ENCODE measurements at regions not wholly inside any gene's neighbourhood (a gene's known extent, or its start where the extent isn't known, plus 50 kb on each side); places are given as distances from the start of the nearest gene placed in this dataset.

- Histone ChIP-seq H3K14ac (ENCODE audit: insufficient read length) (no peak overlapping the region), H3K9ac (replicated peaks in 1 of 4; ENCODE audit: extremely low read depth in 1 of 4, low read depth in 3 of 4, low read length in 3 of 4) (no peak overlapping the region), H2BK15ac (ENCODE audit: low read length) (no peak overlapping the region), H3K18ac (ENCODE audit: extremely low read depth, low read length) (no peak overlapping the region), H3K23me2 (ENCODE audit: low read depth, low read length) (no peaks in the 10 kb centered on the region), H3K27me3 (replicated peaks in 1 of 4; ENCODE audit: control insufficient read depth in 3 of 4, extremely low read depth in 1 of 4, insufficient read depth in 3 of 4, low read length in 3 of 4) (no peaks in the 10 kb centered on the region), H2BK20ac (ENCODE audit: low read length) (no peak overlapping the region), H4K91ac (replicated peaks; ENCODE audit: insufficient read length, low read length) (no peak overlapping the region), H2BK5ac (ENCODE audit: low read depth, low read length) (no peak overlapping the region), H3K23ac (ENCODE audit: insufficient read length) (no peak overlapping the region), H3K9me3 (ENCODE audit: insufficient read depth in 2 of 2, low read depth in 1 of 2, low read length in 1 of 2) (no peaks in the 10 kb centered on the region), H3K4ac (replicated peaks; ENCODE audit: insufficient read length, low read depth, low read length) (no peak overlapping the region), H4K5ac (ENCODE audit: insufficient read length, low read depth, low read length) (no peak overlapping the region), H4K20me1 (replicated peaks in 1 of 2; ENCODE audit: control insufficient read depth in 1 of 2, insufficient read depth in 2 of 2, low read length in 2 of 2) (no peaks in the 10 kb centered on the region), H3K27ac (ENCODE audit: low read depth, low read length) (no peak overlapping the region), H2AFZ (ENCODE audit: low read length) (no peak overlapping the region), H3K4me3 (ENCODE audit: extremely low read depth in 1 of 4, insufficient read depth in 2 of 4, low read depth in 3 of 4, low read length in 4 of 4) (no peak overlapping the region), H3K4me1 (replicated peaks in 1 of 4; ENCODE audit: control insufficient read depth in 3 of 4, insufficient read depth in 4 of 4, low read length in 3 of 4) (peaks cover 0 to 3% (median 0%) of the 10 kb centered on the region in 4 experiments; a peak in 3 of 7 replicates), H3K4me2 (ENCODE audit: insufficient read depth in 1 of 2, low read depth in 2 of 2, low read length in 2 of 2) (no peak overlapping the region), H2BK120ac (replicated peaks; ENCODE audit: low read depth, low read length) (no peak overlapping the region), H2BK12ac (ENCODE audit: low read depth, low read length) (no peak overlapping the region), H3K79me2 (ENCODE audit: control insufficient read depth in 1 of 2, insufficient read depth in 2 of 2, low read length in 2 of 2) (no peaks in the 10 kb centered on the region), H3K36me3 (ENCODE audit: control insufficient read depth in 2 of 4, insufficient read depth in 4 of 4, low read length in 3 of 4) (no peaks in the 10 kb centered on the region), H3K56ac (replicated peaks; ENCODE audit: insufficient read length, low read depth, low read length) (no peak overlapping the region), H2AK5ac (ENCODE audit: low read depth, low read length) (no peak overlapping the region), H4K8ac (ENCODE audit: extremely low read depth, insufficient read depth, low read length) (no peak overlapping the region), H3K79me1 (ENCODE audit: low read depth, low read length) (no peaks in the 10 kb centered on the region)
- DNase-seq (ENCODE audit: low read depth in 1 of 2, low spot score in 2 of 2) = no peak
- FAIRE-seq = no peak
- TF ChIP-seq CHD2 (IDR thresholded peaks at IDR 0.05; ENCODE audit: low read length) (no peak), JUND (IDR thresholded peaks at IDR 0.05; ENCODE audit: low read length) (no peak), ZNF274 (IDR thresholded peaks at IDR 0.05; ENCODE audit: borderline replicate concordance, extremely low read depth, low read length) (no peak), SIRT6 (IDR thresholded peaks at IDR 0.05; ENCODE audit: low read length) (no peak), SP1 (IDR thresholded peaks at IDR 0.05; ENCODE audit: low read depth, low read length) (no peak), TAF7 (optimal IDR thresholded peaks at IDR 0.05; ENCODE audit: borderline replicate concordance, low read depth, low read length) (no peak), RAD21 (IDR thresholded peaks at IDR 0.05 in 1 of 2, conservative IDR thresholded peaks at IDR 0.05 in 1 of 2; ENCODE audit: low read depth in 2 of 2, low read length in 2 of 2) (no peak), E2F6 (IDR thresholded peaks at IDR 0.05) (no peak), SUZ12 (IDR thresholded peaks at IDR 0.05; ENCODE audit: low read length) (no peak), RBBP5 (IDR thresholded peaks at IDR 0.05; ENCODE audit: borderline replicate concordance, low read depth, low read length) (no peak), ASH2L (IDR thresholded peaks at IDR 0.05; ENCODE audit: low read length) (no peak), TCF12 (IDR thresholded peaks at IDR 0.05; ENCODE audit: low read depth, low read length) (no peak), FOSL1 (IDR thresholded peaks at IDR 0.05; ENCODE audit: insufficient read depth, low read depth, low read length) (no peak), HDAC6 (IDR thresholded peaks at IDR 0.05; ENCODE audit: low read depth, low read length) (no peak), TBP (IDR thresholded peaks at IDR 0.05; ENCODE audit: low read depth, low read length) (no peak), TAF1 (IDR thresholded peaks at IDR 0.05; ENCODE audit: low read depth, low read length) (no peak)
- ChIA-PET POLR2A (ENCODE audit: partially characterized antibody) (no interaction called here), CTCF (ENCODE audit: partially characterized antibody) (interaction anchor here (0.9 to 2.4 kb wide), 6 partner anchors 9 to 105 kb away, joined by 3 to 22 read pairs (median 4); no protein-coding TSS in a partner anchor)
- 94% methylated on average over 6 of the region's 6 CpGs; no CpG with 5 or more reads in 1 of the 2 experiments for WGBS, 2 experiments (ENCODE audit: extremely low coverage in 1 of 2, insufficient coverage in 1 of 2, insufficient read length in 1 of 2, insufficient replicate concordance in 2 of 2, low coverage in 1 of 2, low lambda C conversion rate in 2 of 2, missing lambda C conversion rate in 1 of 2)
Measured at GRCh38 chr10:98318861-98319260, 50.9 kb upstream of the LOXL4 start.

All from H1 (cell line).